ENCODE measurements at regions not wholly inside any gene's neighbourhood (a gene's known extent, or its start where the extent isn't known, plus 50 kb on each side); places are given as distances from the start of the nearest gene placed in this dataset.
A peak's percentile ranks its signal among the peaks of the same experiment; 100 is the strongest.

DNA sequence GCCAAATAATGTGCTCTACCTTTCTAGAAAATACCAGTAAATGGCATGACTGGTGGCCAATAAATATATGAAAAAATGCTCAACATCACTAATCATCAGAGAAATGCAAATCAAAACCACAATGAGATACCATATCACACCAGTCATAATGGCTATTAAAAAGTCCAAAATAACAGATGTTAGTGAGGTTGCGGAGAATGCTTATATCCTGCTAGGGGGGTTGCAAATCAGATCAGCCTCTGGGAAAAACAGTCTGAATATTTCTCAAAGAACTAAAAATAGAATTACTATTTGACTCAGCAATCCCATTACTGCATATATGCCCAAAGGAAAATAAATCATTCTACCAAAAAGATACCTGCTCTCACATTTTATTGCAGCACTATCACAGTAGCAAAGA, 115.1 kb downstream of the RASGEF1B start:
- DNase-seq (ENCODE audit: extremely low spot score, unreplicated experiment), result no peak
- TF ChIP-seq, protein P1, sequence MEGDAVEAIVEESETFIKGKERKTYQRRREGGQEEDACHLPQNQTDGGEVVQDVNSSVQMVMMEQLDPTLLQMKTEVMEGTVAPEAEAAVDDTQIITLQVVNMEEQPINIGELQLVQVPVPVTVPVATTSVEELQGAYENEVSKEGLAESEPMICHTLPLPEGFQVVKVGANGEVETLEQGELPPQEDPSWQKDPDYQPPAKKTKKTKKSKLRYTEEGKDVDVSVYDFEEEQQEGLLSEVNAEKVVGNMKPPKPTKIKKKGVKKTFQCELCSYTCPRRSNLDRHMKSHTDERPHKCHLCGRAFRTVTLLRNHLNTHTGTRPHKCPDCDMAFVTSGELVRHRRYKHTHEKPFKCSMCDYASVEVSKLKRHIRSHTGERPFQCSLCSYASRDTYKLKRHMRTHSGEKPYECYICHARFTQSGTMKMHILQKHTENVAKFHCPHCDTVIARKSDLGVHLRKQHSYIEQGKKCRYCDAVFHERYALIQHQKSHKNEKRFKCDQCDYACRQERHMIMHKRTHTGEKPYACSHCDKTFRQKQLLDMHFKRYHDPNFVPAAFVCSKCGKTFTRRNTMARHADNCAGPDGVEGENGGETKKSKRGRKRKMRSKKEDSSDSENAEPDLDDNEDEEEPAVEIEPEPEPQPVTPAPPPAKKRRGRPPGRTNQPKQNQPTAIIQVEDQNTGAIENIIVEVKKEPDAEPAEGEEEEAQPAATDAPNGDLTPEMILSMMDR (conservative IDR thresholded peaks at IDR 0.05), result no peak

DNA sequence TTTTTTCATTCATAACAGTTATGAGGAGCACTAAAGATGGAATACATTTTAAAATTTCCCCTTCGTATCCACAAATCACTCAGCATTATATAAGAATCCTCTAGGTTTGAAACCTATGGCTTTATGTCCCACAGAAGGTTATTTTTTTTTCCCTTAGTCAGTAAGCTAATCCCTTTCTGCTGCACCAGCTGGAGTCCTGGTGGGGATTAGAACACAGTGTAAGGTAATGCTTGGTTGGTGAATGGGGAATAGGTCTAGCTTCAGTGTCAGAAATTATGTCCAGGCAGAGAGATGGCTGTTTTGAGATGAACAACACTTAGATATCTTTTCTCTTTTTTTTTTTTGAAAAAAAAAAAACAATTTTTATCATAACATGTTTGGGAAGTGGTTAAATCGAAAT, 116.6 kb downstream of the RASGEF1B start:
- no peaks in the 10 kb centered on the region for H3K36me3 Mint-ChIP-seq
- TF ChIP-seq, protein P1 (conservative IDR thresholded peaks at IDR 0.05), result no peak
- no peak overlapping the region for H3K4me3 Mint-ChIP-seq
- DNase-seq (ENCODE audit: extremely low spot score, unreplicated experiment), result no peak
- H3K27me3 Mint-ChIP-seq, result peaks cover 14% of the 10 kb centered on the region
- H3K9me3 Mint-ChIP-seq, result no peaks in the 10 kb centered on the region
- H3K27ac Mint-ChIP-seq, result no peak overlapping the region
- H3K4me1 Mint-ChIP-seq (ENCODE audit: unreplicated experiment), result peaks cover 10% of the 10 kb centered on the region

More for the DNA sequence above, 115.1 kb downstream of the RASGEF1B start:
- H3K4me3 Mint-ChIP-seq, result no peak overlapping the region
- H3K4me1 Mint-ChIP-seq (ENCODE audit: unreplicated experiment), result peaks cover 11% of the 10 kb centered on the region
- no peak overlapping the region for H3K27ac Mint-ChIP-seq
- peaks cover 11% of the 10 kb centered on the region for H3K27me3 Mint-ChIP-seq
- no peaks in the 10 kb centered on the region for H3K36me3 Mint-ChIP-seq
- no peaks in the 10 kb centered on the region for H3K9me3 Mint-ChIP-seq

DNA sequence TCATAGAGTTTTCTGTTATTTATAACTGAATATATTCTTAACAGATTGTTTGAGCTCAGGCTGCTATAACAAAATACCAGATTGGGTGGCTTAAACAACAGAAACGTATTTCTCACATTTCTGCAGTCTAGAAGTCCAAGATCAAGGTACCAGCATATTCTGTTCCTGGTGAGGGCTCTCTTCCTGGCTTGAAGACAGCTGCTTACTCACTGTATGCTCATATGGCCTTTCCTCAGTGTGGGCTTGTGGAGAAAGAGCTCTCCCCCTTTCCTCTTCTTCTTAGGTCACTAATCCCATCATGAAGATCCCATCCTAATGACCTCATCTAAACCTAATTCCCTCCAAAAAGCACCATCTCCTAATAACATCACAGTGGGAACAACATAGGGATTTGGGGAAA, 117.8 kb downstream of the RASGEF1B start:
- DNase-seq (ENCODE audit: extremely low spot score, unreplicated experiment), result no peak
- peaks cover 13% of the 10 kb centered on the region for H3K4me1 Mint-ChIP-seq (ENCODE audit: unreplicated experiment)
- H3K4me3 Mint-ChIP-seq, result no peak overlapping the region
- H3K36me3 Mint-ChIP-seq, result no peaks in the 10 kb centered on the region
- H3K27me3 Mint-ChIP-seq, result peaks cover 14% of the 10 kb centered on the region
- TF ChIP-seq, protein P1 (conservative IDR thresholded peaks at IDR 0.05), result no peak
- no peaks in the 10 kb centered on the region for H3K9me3 Mint-ChIP-seq
- no peak overlapping the region for H3K27ac Mint-ChIP-seq

DNA sequence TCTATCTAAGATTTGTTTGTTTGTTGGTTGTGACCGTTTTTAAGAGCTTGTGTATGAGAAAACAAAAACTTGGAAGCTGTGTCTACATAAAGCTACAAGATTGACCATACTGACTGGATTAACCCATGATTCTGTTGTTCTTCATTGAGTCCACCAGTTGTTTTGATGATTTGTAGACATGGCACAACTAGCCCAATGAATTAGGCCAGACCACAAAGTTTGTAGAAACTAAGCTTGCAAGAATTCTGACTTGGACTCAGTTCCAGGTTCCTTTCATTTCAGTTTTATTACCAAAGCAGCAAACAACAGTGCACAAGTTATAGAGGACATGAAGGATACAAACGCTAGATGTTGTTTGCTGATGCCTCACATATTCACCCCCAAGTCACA, 119.3 kb downstream of the RASGEF1B start:
- DNase-seq (ENCODE audit: extremely low spot score, unreplicated experiment), result no peak
- H3K36me3 Mint-ChIP-seq, result no peaks in the 10 kb centered on the region
- H3K4me1 Mint-ChIP-seq (ENCODE audit: unreplicated experiment), result peaks cover 20% of the 10 kb centered on the region
- H3K9me3 Mint-ChIP-seq, result no peaks in the 10 kb centered on the region
- no peak overlapping the region for H3K4me3 Mint-ChIP-seq
- H3K27ac Mint-ChIP-seq, result no peak overlapping the region
- TF ChIP-seq, protein P1 (conservative IDR thresholded peaks at IDR 0.05), result no peak
- peaks cover 16% of the 10 kb centered on the region for H3K27me3 Mint-ChIP-seq

DNA sequence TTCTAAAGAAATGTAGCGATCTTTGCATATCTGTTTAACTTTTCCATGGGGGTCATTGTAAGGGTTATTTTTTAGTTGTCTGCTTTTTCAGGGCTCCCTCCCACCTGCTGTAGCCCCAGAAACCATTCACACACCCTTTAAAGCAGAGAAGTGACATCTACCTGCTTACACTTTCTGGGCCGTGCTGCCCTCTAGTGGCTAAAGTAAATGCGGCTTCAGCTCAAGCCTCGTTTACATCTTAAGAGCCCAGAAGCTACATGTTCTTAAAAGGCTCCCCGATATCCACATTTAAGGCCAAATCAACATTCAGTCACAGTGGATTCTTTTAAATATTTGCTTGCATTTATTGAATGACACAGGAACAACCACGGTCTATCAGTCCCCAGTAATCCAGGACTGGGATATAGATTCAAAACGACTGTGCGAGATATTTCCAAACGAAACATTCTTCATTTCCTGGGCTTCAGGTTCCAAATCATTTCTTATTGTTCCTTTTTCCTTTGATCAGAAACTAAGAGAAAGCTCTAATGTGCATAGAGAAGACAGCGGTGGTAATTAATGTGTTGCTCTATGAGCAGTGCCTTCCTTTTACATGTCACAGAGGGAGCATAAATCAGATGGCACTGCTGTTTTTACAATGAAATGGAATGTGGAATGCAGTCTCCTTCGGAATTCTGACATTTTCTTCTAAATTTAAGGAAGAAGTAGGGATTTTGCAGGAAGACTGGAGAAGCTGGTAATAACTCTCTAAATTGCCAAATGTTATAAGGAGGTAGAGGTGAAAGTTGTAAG, 119.9 kb downstream of the RASGEF1B start:
- Mint-ChIP-seq H3K9me3 (no peaks in the 10 kb centered on the region), H3K36me3 (no peaks in the 10 kb centered on the region), H3K4me3 (no peak overlapping the region), H3K27me3 (peaks cover 16% of the 10 kb centered on the region), H3K27ac (no peak overlapping the region), H3K4me1 (ENCODE audit: unreplicated experiment) (peaks cover 20% of the 10 kb centered on the region)
- no peak for DNase-seq (ENCODE audit: extremely low spot score, unreplicated experiment)
- TF ChIP-seq, protein P1 (conservative IDR thresholded peaks at IDR 0.05), result peak; percentile 97

Measured in type B pancreatic cell (in vitro differentiated cells).